Osteoblast (primary cell): ENCODE measurements at regions not wholly inside any gene's neighbourhood (a gene's known extent, or its start where the extent isn't known, plus 50 kb on each side); places are given as distances from the start of the nearest gene placed in this dataset.

ENCODE experiments used
- DNase-seq: peaks from one replicate; pipeline ENCODE4 v3.0.0; 2011; ENCODE audit warnings: low spot score, mixed read lengths; ENCODE audit not compliant: insufficient read length; ENCODE audit errors: missing footprints
- H2AFZ ChIP-seq: 2 replicates; pipeline ENCODE4 v1.6.0; 2011; ENCODE audit warnings: mild to moderate bottlenecking, low read length
- H3K27ac ChIP-seq: 2 replicates; pipeline ENCODE4 v1.5.1; 2011; ENCODE audit warnings: mild to moderate bottlenecking, low read depth, low read length, moderate library complexity
- H3K27me3 ChIP-seq: 2 replicates; pipeline ENCODE4 v1.6.0; 2012; ENCODE audit warnings: mild to moderate bottlenecking, control low read depth, inconsistent platforms, low read length, moderate library complexity; ENCODE audit not compliant: insufficient read depth
- H3K36me3 ChIP-seq: 2 replicates; pipeline ENCODE4 v1.5.1; 2011; ENCODE audit warnings: mild to moderate bottlenecking, low read length, control low read depth, moderate library complexity; ENCODE audit not compliant: insufficient read depth
- H3K4me1 ChIP-seq: 2 replicates; pipeline ENCODE4 v1.5.1; 2011; ENCODE audit warnings: mild to moderate bottlenecking, low read length, control low read depth, moderate library complexity; ENCODE audit not compliant: insufficient read depth
- H3K4me2 ChIP-seq: 2 replicates; pipeline ENCODE4 v1.6.0; 2011; ENCODE audit warnings: mild to moderate bottlenecking, low read length; ENCODE audit not compliant: insufficient read depth
- H3K4me3 ChIP-seq: fragments of 200-600 bp; sonication (generic); 3 replicates; pipeline ENCODE4 v1.5.1; 2012; ENCODE audit warnings: mild to moderate bottlenecking, low read length, inconsistent platforms; ENCODE audit not compliant: insufficient read depth
- H3K79me2 ChIP-seq: 2 replicates; pipeline ENCODE4 v1.6.0; 2012; ENCODE audit warnings: mild to moderate bottlenecking, low read length, control low read depth, inconsistent platforms; ENCODE audit not compliant: insufficient read depth
- H3K9me3 ChIP-seq: 2 replicates; pipeline ENCODE4 v1.5.1; 2011; ENCODE audit warnings: low read depth, low read length, control low read depth
- H4K20me1 ChIP-seq: 2 replicates; pipeline ENCODE4 v1.6.0; 2012; ENCODE audit warnings: mild to moderate bottlenecking, low read length, control low read depth; ENCODE audit not compliant: insufficient read depth
- TF ChIP-seq, protein P1 (sequence below): IDR thresholded peaks from 2 replicates; pipeline ENCODE4 v1.5.1; 2011; ENCODE audit warnings: mild to moderate bottlenecking, low read depth, low read length, moderate library complexity; ENCODE audit errors: extremely low read depth

- Histone ChIP-seq H3K27ac (no peak overlapping the region), H4K20me1 (no peaks in the 10 kb centered on the region), H3K4me2 (no peak overlapping the region), H2AFZ (no peak overlapping the region), H3K79me2 (no peaks in the 10 kb centered on the region), H3K4me3 (no peak overlapping the region), H3K27me3 (peaks cover 2% of the 10 kb centered on the region), H3K4me1 (no peaks in the 10 kb centered on the region), H3K9me3 (no peaks in the 10 kb centered on the region), H3K36me3 (no peaks in the 10 kb centered on the region)
- TF ChIP-seq, protein P1, sequence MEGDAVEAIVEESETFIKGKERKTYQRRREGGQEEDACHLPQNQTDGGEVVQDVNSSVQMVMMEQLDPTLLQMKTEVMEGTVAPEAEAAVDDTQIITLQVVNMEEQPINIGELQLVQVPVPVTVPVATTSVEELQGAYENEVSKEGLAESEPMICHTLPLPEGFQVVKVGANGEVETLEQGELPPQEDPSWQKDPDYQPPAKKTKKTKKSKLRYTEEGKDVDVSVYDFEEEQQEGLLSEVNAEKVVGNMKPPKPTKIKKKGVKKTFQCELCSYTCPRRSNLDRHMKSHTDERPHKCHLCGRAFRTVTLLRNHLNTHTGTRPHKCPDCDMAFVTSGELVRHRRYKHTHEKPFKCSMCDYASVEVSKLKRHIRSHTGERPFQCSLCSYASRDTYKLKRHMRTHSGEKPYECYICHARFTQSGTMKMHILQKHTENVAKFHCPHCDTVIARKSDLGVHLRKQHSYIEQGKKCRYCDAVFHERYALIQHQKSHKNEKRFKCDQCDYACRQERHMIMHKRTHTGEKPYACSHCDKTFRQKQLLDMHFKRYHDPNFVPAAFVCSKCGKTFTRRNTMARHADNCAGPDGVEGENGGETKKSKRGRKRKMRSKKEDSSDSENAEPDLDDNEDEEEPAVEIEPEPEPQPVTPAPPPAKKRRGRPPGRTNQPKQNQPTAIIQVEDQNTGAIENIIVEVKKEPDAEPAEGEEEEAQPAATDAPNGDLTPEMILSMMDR: no peak
- no peak for DNase-seq
Measured at GRCh38 chr11:128250482-128250881, 336.9 kb downstream of the ETS1 start.

GRCh38 chr11:128246810-128247594, 340.4 kb downstream of the ETS1 start:
- peaks cover 2% of the 10 kb centered on the region for H3K27me3 ChIP-seq
- H3K9me3 ChIP-seq: no peaks in the 10 kb centered on the region
- no peak overlapping the region for H3K4me3 ChIP-seq
- TF ChIP-seq, protein P1: no peak
- H3K4me1 ChIP-seq: no peaks in the 10 kb centered on the region
- no peaks in the 10 kb centered on the region for H3K36me3 ChIP-seq
- no peak overlapping the region for H3K27ac ChIP-seq
- H3K79me2 ChIP-seq: no peaks in the 10 kb centered on the region
- DNase-seq: no peak
- no peak overlapping the region for H2AFZ ChIP-seq
- H3K4me2 ChIP-seq: no peak overlapping the region
- no peaks in the 10 kb centered on the region for H4K20me1 ChIP-seq

DNA sequence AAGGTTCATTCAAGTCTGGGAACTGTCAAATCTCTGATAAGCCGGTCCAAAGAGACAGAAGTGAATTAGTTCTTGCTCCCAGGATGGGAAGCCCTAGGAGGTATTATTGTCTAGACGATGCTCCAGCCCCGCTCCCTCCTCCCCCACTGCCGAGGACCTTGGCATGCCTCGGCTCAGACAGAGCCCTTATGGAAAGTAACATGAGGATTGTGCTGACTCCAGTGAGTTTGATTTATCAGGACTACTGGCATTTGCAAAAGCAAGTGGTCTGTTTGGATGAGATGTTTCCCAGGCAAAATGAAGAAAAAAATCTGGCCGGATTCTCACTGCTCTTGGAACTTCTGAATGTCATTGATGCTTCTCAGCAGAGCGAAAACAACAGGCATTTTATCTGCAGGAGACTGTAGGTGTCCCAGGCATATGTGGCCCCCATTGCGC, 341.0 kb downstream of the ETS1 start:
- no peaks in the 10 kb centered on the region for H3K36me3 ChIP-seq
- DNase-seq: no peak

GRCh38 chr11:128244871-128245270, 342.5 kb downstream of the ETS1 start:
- TF ChIP-seq, protein P1: no peak
- DNase-seq: no peak
- Histone ChIP-seq H3K27ac (no peak overlapping the region), H3K4me3 (no peak overlapping the region), H3K9me3 (no peaks in the 10 kb centered on the region), H3K27me3 (peaks cover 2% of the 10 kb centered on the region), H3K4me1 (peaks cover 9% of the 10 kb centered on the region), H4K20me1 (no peaks in the 10 kb centered on the region), H3K4me2 (no peak overlapping the region), H3K79me2 (no peaks in the 10 kb centered on the region), H3K36me3 (no peaks in the 10 kb centered on the region), H2AFZ (no peak overlapping the region)

More for the DNA sequence above, 341.0 kb downstream of the ETS1 start:
- Histone ChIP-seq H2AFZ (no peak overlapping the region), H4K20me1 (no peaks in the 10 kb centered on the region), H3K9me3 (no peaks in the 10 kb centered on the region), H3K4me3 (no peak overlapping the region), H3K4me2 (no peak overlapping the region), H3K27ac (no peak overlapping the region), H3K27me3 (peaks cover 2% of the 10 kb centered on the region), H3K79me2 (no peaks in the 10 kb centered on the region), H3K4me1 (no peaks in the 10 kb centered on the region)
- TF ChIP-seq, protein P1: no peak
